HEK293 (cell line): ENCODE measurements at regions not wholly inside any gene's neighbourhood (a gene's known extent, or its start where the extent isn't known, plus 50 kb on each side); places are given as distances from the start of the nearest gene placed in this dataset.

Source experiments
- CTCF ChIA-PET: fragments of 350-600 bp; formaldehyde crosslinking; extraction: SDS; loops from one replicate; lab custom pipeline; 2021; ENCODE audit warnings: antibody characterized with exemption; lab: Yijun Ruan, JAX
- POLR2A ChIA-PET: fragments of 300-600 bp; formaldehyde crosslinking; extraction: SDS; loops from one replicate; lab custom pipeline; 2020; ENCODE audit warnings: antibody characterized with exemption, inconsistent platforms; lab: Yijun Ruan, JAX
- H3K27ac ChIP-seq: fragments of 200-500 bp; sonication (Bioruptor generic); 2 replicates; pipeline ENCODE4 v1.5.1; 2014; ENCODE audit warnings: low read depth, low read length, control low read depth, inconsistent platforms; ENCODE audit errors: extremely low read depth
- H3K36me3 ChIP-seq, 2 experiments: fragments of 200-500 bp in 1 of 2; sonication (Bioruptor generic) in 1 of 2; 1 replicate in 1 of 2; 2 replicates in 1 of 2; pipeline ENCODE4 v1.5.1; 2014 to 2017; ENCODE audit warnings: inconsistent platforms in 2 of 2, low read length in 2 of 2; ENCODE audit not compliant: control insufficient read depth in 2 of 2, insufficient read depth in 1 of 2
- H3K4me1 ChIP-seq: fragments of 200-500 bp; sonication (Bioruptor generic); 2 replicates; pipeline ENCODE4 v1.5.1; 2014; ENCODE audit warnings: mild to moderate bottlenecking, low read length, inconsistent platforms; ENCODE audit not compliant: control insufficient read depth, insufficient read depth
- H3K4me3 ChIP-seq: 2 replicates; pipeline ENCODE4 v1.5.1; 2011; ENCODE audit warnings: low read depth, mild to moderate bottlenecking, control low read depth, low read length, moderate library complexity
- H3K9me3 ChIP-seq: fragments of 200-500 bp; sonication (Bioruptor generic); 2 replicates; pipeline ENCODE4 v1.5.1; 2014; ENCODE audit warnings: low read depth, low read length, inconsistent platforms; ENCODE audit not compliant: control insufficient read depth, insufficient read depth
- AEBP2 ChIP-seq: fragments of 450-650 bp; formaldehyde crosslinking; IDR thresholded peaks from 2 replicates; pipeline ENCODE4 v1.5.1; 2016; ENCODE audit warnings: missing biosample characterization, missing genetic modification characterization, borderline replicate concordance
- BCL11B ChIP-seq: fragments of 450-650 bp; formaldehyde crosslinking; IDR thresholded peaks from 2 replicates; pipeline ENCODE4 v1.5.1; 2016; ENCODE audit warnings: low read depth, missing biosample characterization, missing genetic modification characterization
- KLF9 ChIP-seq: fragments of 450-650 bp; formaldehyde crosslinking; IDR thresholded peaks from 2 replicates; pipeline ENCODE4 v1.5.1; 2016; ENCODE audit warnings: missing biosample characterization, missing genetic modification characterization, low read depth
- MZF1 ChIP-seq: fragments of 450-650 bp; formaldehyde crosslinking; IDR thresholded peaks from 2 replicates; pipeline ENCODE4 v1.5.1; 2017; ENCODE audit warnings: missing biosample characterization, missing genetic modification characterization, borderline replicate concordance
- OSR2 ChIP-seq: fragments of 450-650 bp; formaldehyde crosslinking; IDR thresholded peaks from 2 replicates; pipeline ENCODE4 v1.5.1; 2016; ENCODE audit warnings: missing biosample characterization, missing genetic modification characterization
- WT1 ChIP-seq: fragments of 450-650 bp; formaldehyde crosslinking; IDR thresholded peaks from 2 replicates; pipeline ENCODE4 v1.5.1; 2016; ENCODE audit warnings: missing biosample characterization, missing genetic modification characterization
- ZBTB10 ChIP-seq: fragments of 450-650 bp; formaldehyde crosslinking; IDR thresholded peaks from 2 replicates; pipeline ENCODE4 v1.5.1; 2016; ENCODE audit warnings: missing biosample characterization, missing genetic modification characterization
- ZBTB20 ChIP-seq: fragments of 450-650 bp; formaldehyde crosslinking; IDR thresholded peaks from 2 replicates; pipeline ENCODE4 v1.5.1; 2016; ENCODE audit warnings: missing biosample characterization, missing genetic modification characterization
- ZBTB21 ChIP-seq: fragments of 450-650 bp; formaldehyde crosslinking; IDR thresholded peaks from 2 replicates; pipeline ENCODE4 v1.5.1; 2017; ENCODE audit warnings: missing biosample characterization, missing genetic modification characterization
- ZNF2 ChIP-seq: fragments of 450-650 bp; formaldehyde crosslinking; IDR thresholded peaks from 2 replicates; pipeline ENCODE4 v1.5.1; 2016; ENCODE audit warnings: missing biosample characterization, missing genetic modification characterization
- ZNF221 ChIP-seq: fragments of 450-650 bp; formaldehyde crosslinking; IDR thresholded peaks from 2 replicates; pipeline ENCODE4 v1.5.1; 2017; ENCODE audit warnings: missing biosample characterization, missing genetic modification characterization, borderline replicate concordance
- ZNF24 ChIP-seq: fragments of 450-650 bp; formaldehyde crosslinking; IDR thresholded peaks from 2 replicates; pipeline ENCODE4 v1.5.1; 2016; ENCODE audit warnings: missing biosample characterization, missing genetic modification characterization
- ZNF341 ChIP-seq: fragments of 450-650 bp; formaldehyde crosslinking; IDR thresholded peaks from 2 replicates; pipeline ENCODE4; 2016; ENCODE audit warnings: low read depth, missing biosample characterization, missing genetic modification characterization
- ZNF416 ChIP-seq: fragments of 450-650 bp; formaldehyde crosslinking; IDR thresholded peaks from 2 replicates; pipeline ENCODE4 v1.5.1; 2016; ENCODE audit warnings: missing biosample characterization, missing genetic modification characterization
- ZNF449 ChIP-seq: fragments of 450-650 bp; formaldehyde crosslinking; IDR thresholded peaks from 2 replicates; pipeline ENCODE4 v1.5.1; 2017; ENCODE audit warnings: missing biosample characterization, mild to moderate bottlenecking, missing genetic modification characterization, moderate library complexity
- ZNF501 ChIP-seq: fragments of 450-650 bp; formaldehyde crosslinking; IDR thresholded peaks from 2 replicates; pipeline ENCODE4 v1.5.1; 2016; ENCODE audit warnings: missing biosample characterization, missing genetic modification characterization
- ZNF510 ChIP-seq: fragments of 450-650 bp; formaldehyde crosslinking; IDR thresholded peaks from 2 replicates; pipeline ENCODE4 v1.5.1; 2018; ENCODE audit warnings: mild to moderate bottlenecking, missing genetic modification characterization, missing biosample characterization; ENCODE audit not compliant: insufficient replicate concordance
- ZNF514 ChIP-seq: fragments of 450-650 bp; formaldehyde crosslinking; IDR thresholded peaks from 2 replicates; pipeline ENCODE4 v1.5.1; 2016; ENCODE audit warnings: missing biosample characterization, missing genetic modification characterization
- ZNF707 ChIP-seq: fragments of 450-650 bp; formaldehyde crosslinking; IDR thresholded peaks from 2 replicates; pipeline ENCODE4 v1.5.1; 2016; ENCODE audit warnings: missing biosample characterization, missing genetic modification characterization
- ZXDB ChIP-seq: fragments of 450-650 bp; formaldehyde crosslinking; IDR thresholded peaks from 2 replicates; pipeline ENCODE4 v1.5.1; 2016; ENCODE audit warnings: missing biosample characterization, missing genetic modification characterization
- TF ChIP-seq, protein P1 (sequence below): fragments of 450-650 bp; formaldehyde crosslinking; IDR thresholded peaks from 2 replicates; pipeline ENCODE4 v1.5.1; 2016; ENCODE audit warnings: missing biosample characterization, missing genetic modification characterization, low read depth
- TF ChIP-seq, protein P2 (sequence below): fragments of 450-650 bp; formaldehyde crosslinking; optimal IDR thresholded peaks from 2 replicates; pipeline ENCODE3; 2016; ENCODE audit warnings: missing biosample characterization, mild to moderate bottlenecking, missing genetic modification characterization

DNA sequence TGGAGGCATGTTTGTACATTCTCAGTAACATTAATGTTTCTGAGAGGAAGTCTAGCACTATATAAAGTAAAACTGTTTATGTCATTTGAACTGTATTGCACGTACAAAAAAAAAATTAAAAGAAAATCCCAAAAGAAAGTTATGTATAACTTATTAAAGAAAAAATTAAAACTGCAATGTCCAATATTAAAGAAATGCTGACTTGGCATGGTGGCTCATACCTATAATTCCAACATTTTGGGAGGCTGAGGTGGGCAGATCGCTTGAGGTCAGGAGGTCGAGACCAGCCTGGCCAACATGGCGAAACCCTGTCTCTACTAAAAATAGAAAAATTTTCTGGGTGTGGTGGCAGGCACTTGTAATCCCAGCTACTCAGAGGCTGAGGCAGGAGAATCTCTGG is 178.7 kb upstream of the VIPR2 start (continued):
- no peak for TF ChIP-seq ZBTB10 (tag by site-specific recombination)
- TF ChIP-seq KLF9 (tag by site-specific recombination): no peak

- CTCF ChIA-PET: no interaction called here
- Histone ChIP-seq H3K4me3 (no peak overlapping the region), H3K36me3 (no peaks in the 10 kb centered on the region), H3K4me1 (no peaks in the 10 kb centered on the region), H3K9me3 (no peaks in the 10 kb centered on the region), H3K27ac (no peak overlapping the region)
- POLR2A ChIA-PET: interaction anchor here (0.6 kb wide), 1 partner anchor 177 kb away, joined by 3 read pairs; no protein-coding TSS in a partner anchor
- TF ChIP-seq ZNF24 (tag by site-specific recombination): no peak
- no peak for TF ChIP-seq ZNF501 (tag by site-specific recombination)
- TF ChIP-seq ZNF221 (tag by site-specific recombination): no peak
- TF ChIP-seq ZNF2 (tag by site-specific recombination): no peak
- TF ChIP-seq ZNF416 (tag by site-specific recombination): no peak
- TF ChIP-seq ZNF449 (tag by site-specific recombination): no peak
Measured at GRCh38 chr7:159321278-159321677, 176.6 kb upstream of the VIPR2 start.

DNA sequence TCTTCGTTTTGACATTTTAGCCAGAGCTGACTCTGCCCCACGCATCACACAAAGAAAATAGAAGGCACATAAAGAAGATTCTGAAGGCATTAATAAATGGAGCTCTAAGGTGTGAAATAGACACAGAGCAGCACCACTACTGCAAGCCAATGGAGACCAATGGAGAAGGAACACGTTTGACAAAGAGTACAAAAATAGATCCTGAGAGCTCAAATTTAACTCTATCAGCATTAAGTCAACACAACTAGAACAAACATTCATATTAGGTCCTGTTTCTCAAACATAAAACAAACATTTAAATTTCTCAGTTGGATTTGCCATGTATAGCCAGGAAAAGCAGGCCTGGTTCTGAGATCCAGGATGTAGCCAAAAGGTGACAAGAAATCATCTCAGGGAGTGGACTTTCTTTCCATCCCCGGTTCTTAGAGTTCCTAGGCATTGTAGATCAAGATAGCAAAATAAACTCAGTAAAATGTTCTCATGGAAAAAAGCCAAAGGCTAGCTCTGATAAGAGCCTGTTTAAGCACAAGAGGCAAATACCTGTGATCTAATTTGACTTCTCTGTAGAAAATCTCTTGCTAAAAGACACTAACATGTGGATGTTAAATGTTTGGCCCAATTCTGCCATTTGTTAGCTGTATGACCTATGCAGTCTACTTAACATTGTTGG is 174.2 kb upstream of the VIPR2 start:
- ChIA-PET POLR2A (no interaction called here), CTCF (interaction anchor here (0.6 kb wide), 2 partner anchors 342 to 1348 kb away, joined by 3 read pairs; no protein-coding TSS in a partner anchor)
- Histone ChIP-seq H3K36me3 (no peaks in the 10 kb centered on the region), H3K9me3 (no peaks in the 10 kb centered on the region), H3K4me1 (no peaks in the 10 kb centered on the region), H3K27ac (no peak overlapping the region), H3K4me3 (no peak overlapping the region)
- TF ChIP-seq BCL11B (tag by site-specific recombination) (no peak), ZBTB21 (tag by site-specific recombination) (no peak), AEBP2 (tag by site-specific recombination) (no peak), ZNF449 (tag by site-specific recombination) (no peak), ZBTB20 (no peak), ZNF707 (tag by site-specific recombination) (no peak), ZNF341 (no peak), WT1 (tag by site-specific recombination) (no peak), ZNF514 (tag by site-specific recombination) (no peak), ZXDB (tag by site-specific recombination) (no peak), OSR2 (tag by site-specific recombination) (no peak), ZNF510 (tag by site-specific recombination) (no peak), MZF1 (tag by site-specific recombination) (no peak)
- TF ChIP-seq, protein P1, sequence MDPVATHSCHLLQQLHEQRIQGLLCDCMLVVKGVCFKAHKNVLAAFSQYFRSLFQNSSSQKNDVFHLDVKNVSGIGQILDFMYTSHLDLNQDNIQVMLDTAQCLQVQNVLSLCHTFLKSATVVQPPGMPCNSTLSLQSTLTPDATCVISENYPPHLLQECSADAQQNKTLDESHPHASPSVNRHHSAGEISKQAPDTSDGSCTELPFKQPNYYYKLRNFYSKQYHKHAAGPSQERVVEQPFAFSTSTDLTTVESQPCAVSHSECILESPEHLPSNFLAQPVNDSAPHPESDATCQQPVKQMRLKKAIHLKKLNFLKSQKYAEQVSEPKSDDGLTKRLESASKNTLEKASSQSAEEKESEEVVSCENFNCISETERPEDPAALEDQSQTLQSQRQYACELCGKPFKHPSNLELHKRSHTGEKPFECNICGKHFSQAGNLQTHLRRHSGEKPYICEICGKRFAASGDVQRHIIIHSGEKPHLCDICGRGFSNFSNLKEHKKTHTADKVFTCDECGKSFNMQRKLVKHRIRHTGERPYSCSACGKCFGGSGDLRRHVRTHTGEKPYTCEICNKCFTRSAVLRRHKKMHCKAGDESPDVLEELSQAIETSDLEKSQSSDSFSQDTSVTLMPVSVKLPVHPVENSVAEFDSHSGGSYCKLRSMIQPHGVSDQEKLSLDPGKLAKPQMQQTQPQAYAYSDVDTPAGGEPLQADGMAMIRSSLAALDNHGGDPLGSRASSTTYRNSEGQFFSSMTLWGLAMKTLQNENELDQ (tag by site-specific recombination): no peak
- TF ChIP-seq, protein P2, sequence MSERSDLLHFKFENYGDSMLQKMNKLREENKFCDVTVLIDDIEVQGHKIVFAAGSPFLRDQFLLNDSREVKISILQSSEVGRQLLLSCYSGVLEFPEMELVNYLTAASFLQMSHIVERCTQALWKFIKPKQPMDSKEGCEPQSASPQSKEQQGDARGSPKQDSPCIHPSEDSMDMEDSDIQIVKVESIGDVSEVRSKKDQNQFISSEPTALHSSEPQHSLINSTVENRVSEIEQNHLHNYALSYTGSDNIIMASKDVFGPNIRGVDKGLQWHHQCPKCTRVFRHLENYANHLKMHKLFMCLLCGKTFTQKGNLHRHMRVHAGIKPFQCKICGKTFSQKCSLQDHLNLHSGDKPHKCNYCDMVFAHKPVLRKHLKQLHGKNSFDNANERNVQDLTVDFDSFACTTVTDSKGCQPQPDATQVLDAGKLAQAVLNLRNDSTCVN: no peak
